GM23338 (cell line): ENCODE measurements at regions not wholly inside any gene's neighbourhood (a gene's known extent, or its start where the extent isn't known, plus 50 kb on each side); places are given as distances from the start of the nearest gene placed in this dataset.

Experiments used
- ATAC-seq: fragments of 200-7000 bp; cut with Tn5 transposase; 3 replicates; pipeline ENCODE4 v1.9.1; 2020
- DNase-seq: peaks from one replicate; pipeline ENCODE4 v3.0.0-alpha.2; 2015; ENCODE audit warnings: low spot score
- H2AFZ ChIP-seq: fragments of 200-600 bp; sonication (generic); 2 replicates; pipeline ENCODE4 v1.8.0; 2016; ENCODE audit warnings: antibody characterized with exemption, mild to moderate bottlenecking, moderate library complexity
- H3F3A ChIP-seq: fragments of 200-600 bp; sonication (generic); replicated peaks from 2 replicates; pipeline ENCODE4 v1.8.0; 2017; ENCODE audit warnings: antibody characterized with exemption, mixed run types, low read depth
- H3K27ac ChIP-seq: fragments of 200-600 bp; sonication (generic); 2 replicates; pipeline ENCODE4 v1.6.1; 2016; ENCODE audit warnings: low read depth
- H3K27me3 ChIP-seq: fragments of 200-600 bp; sonication (generic); 2 replicates; pipeline ENCODE4 v1.8.0; 2016; ENCODE audit warnings: mild to moderate bottlenecking, mixed run types, moderate library complexity; ENCODE audit not compliant: insufficient read depth
- H3K36me3 ChIP-seq: fragments of 200-600 bp; sonication (generic); 2 replicates; pipeline ENCODE4 v1.8.0; 2016; ENCODE audit warnings: mild to moderate bottlenecking; ENCODE audit not compliant: insufficient read depth
- H3K4me1 ChIP-seq: fragments of 200-600 bp; sonication (generic); 2 replicates; pipeline ENCODE4 v1.8.0; 2016; ENCODE audit warnings: mild to moderate bottlenecking, moderate library complexity; ENCODE audit not compliant: insufficient read depth
- H3K4me2 ChIP-seq: fragments of 200-600 bp; sonication (generic); 2 replicates; pipeline ENCODE4 v1.7.1; 2017; ENCODE audit warnings: mixed run types
- H3K4me3 ChIP-seq: fragments of 200-600 bp; sonication (generic); 2 replicates; pipeline ENCODE4 v1.6.1; 2016; ENCODE audit warnings: mixed run types
- H3K79me2 ChIP-seq: fragments of 200-600 bp; sonication (generic); replicated peaks from 2 replicates; pipeline ENCODE4 v1.8.0; 2017; ENCODE audit warnings: mild to moderate bottlenecking; ENCODE audit not compliant: insufficient read depth
- H3K9me2 ChIP-seq: fragments of 200-600 bp; sonication (generic); 2 replicates; pipeline ENCODE4 v1.8.0; 2017; ENCODE audit not compliant: insufficient read depth
- H4K20me1 ChIP-seq: fragments of 200-600 bp; sonication (generic); replicated peaks from 2 replicates; pipeline ENCODE4 v1.8.0; 2017; ENCODE audit warnings: mild to moderate bottlenecking; ENCODE audit not compliant: insufficient read depth
- H3K27ac Mint-ChIP-seq: 2 replicates; pipeline ENCODE4 v1.8.0; 2020; ENCODE audit warnings: inconsistent platforms, mild to moderate bottlenecking, moderate library complexity, mixed read lengths
- H3K27me3 Mint-ChIP-seq: 3 replicates; pipeline ENCODE4 v1.8.0; 2022; ENCODE audit warnings: low read depth, mild to moderate bottlenecking, moderate library complexity, mixed read lengths, inconsistent platforms; ENCODE audit not compliant: insufficient read depth, poor library complexity
- H3K36me3 Mint-ChIP-seq: 3 replicates; pipeline ENCODE4 v1.8.0; 2021; ENCODE audit warnings: low read depth, mild to moderate bottlenecking, inconsistent platforms, moderate library complexity, mixed read lengths
- H3K4me1 Mint-ChIP-seq: 3 replicates; pipeline ENCODE4 v1.8.0; 2020; ENCODE audit warnings: mild to moderate bottlenecking, inconsistent platforms, mixed read lengths
- H3K4me3 Mint-ChIP-seq: 3 replicates; pipeline ENCODE4 v1.8.0; 2021; ENCODE audit warnings: moderate library complexity, mild to moderate bottlenecking, inconsistent platforms, mixed read lengths
- H3K9me3 Mint-ChIP-seq: 3 replicates; pipeline ENCODE4 v1.8.0; 2020; ENCODE audit warnings: moderate library complexity, mild to moderate bottlenecking, inconsistent platforms, mixed read lengths
- CREB1 ChIP-seq: fragments of 250-450 bp; sonication (Bioruptor Pico); IDR thresholded peaks from 2 replicates; pipeline ENCODE4 v1.5.0; 2020; ENCODE audit warnings: low read depth, mild to moderate bottlenecking, moderate library complexity
- ETS1 ChIP-seq: IDR thresholded peaks from 2 replicates; pipeline ENCODE4 v1.6.1; 2016; ENCODE audit warnings: antibody characterized with exemption
- EZH2phosphoT487 ChIP-seq: fragments of 200-600 bp; sonication (generic); IDR thresholded peaks from one replicate; pipeline ENCODE4 v1.8.1; 2018; ENCODE audit warnings: antibody characterized with exemption; ENCODE audit not compliant: unreplicated experiment
- JUNB ChIP-seq: IDR thresholded peaks from one replicate; pipeline ENCODE4 v1.6.1; 2016; ENCODE audit warnings: antibody characterized with exemption; ENCODE audit not compliant: unreplicated experiment
- NANOG ChIP-seq: IDR thresholded peaks from 2 replicates; pipeline ENCODE4 v1.6.1; 2016; ENCODE audit warnings: antibody characterized with exemption, borderline replicate concordance
- ZNF331 ChIP-seq: fragments of 250-450 bp; sonication (Bioruptor Pico); IDR thresholded peaks from 2 replicates; pipeline ENCODE4 v1.5.0; 2020; ENCODE audit warnings: low read depth, mild to moderate bottlenecking, moderate library complexity
- ZNF462 ChIP-seq: fragments of 250-450 bp; sonication (Bioruptor Pico); IDR thresholded peaks from 2 replicates; pipeline ENCODE4 v1.5.0; 2020; ENCODE audit warnings: mild to moderate bottlenecking, moderate library complexity
- TF ChIP-seq, protein P1 (sequence below), 2 experiments: fragments of 200-600 bp in 1 of 2; sonication (generic) in 1 of 2; conservative IDR thresholded peaks; 2 replicates each; pipeline versions ENCODE4 v1.5.1 to v1.6.1; 2016 to 2017; ENCODE audit warnings: antibody characterized with exemption in 2 of 2, low read depth in 2 of 2, mild to moderate bottlenecking in 2 of 2, moderate library complexity in 1 of 2

DNA sequence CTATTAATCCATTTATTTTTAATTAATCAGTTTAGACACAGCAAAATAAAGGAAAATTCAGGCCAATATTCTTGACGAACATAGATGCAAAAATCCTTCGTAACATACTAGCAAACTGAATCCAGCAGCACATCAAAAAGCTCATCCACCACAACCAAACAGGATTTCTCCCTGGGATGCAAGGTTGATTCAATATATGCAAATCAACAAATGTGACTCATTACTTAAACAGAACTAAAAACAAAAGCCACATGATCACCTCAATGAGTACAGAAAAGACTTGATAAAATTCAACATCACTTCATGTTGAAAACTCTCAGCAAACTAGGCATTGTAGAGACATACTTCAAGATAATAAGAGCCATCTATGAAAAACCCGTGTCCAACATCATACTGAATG is 364.1 kb upstream of the THBS1 start:
- Histone ChIP-seq H3F3A (no peaks in the 10 kb centered on the region), H3K4me2 (no peak overlapping the region), H3K4me3 (no peak overlapping the region), H3K27ac (no peak overlapping the region), H3K9me2 (peaks cover 4% of the 10 kb centered on the region), H3K79me2 (no peaks in the 10 kb centered on the region), H4K20me1 (no peaks in the 10 kb centered on the region), H2AFZ (no peak overlapping the region), H3K4me1 (peaks cover 9% of the 10 kb centered on the region; the same call in 1 of the 2 replicates), H3K36me3 (no peaks in the 10 kb centered on the region), H3K27me3 (no peaks in the 10 kb centered on the region)
- ATAC-seq: no peak
- H3K36me3 Mint-ChIP-seq: peaks cover 11% of the 10 kb centered on the region; the same call in 2 of the 3 replicates
- no peaks in the 10 kb centered on the region for H3K27me3 Mint-ChIP-seq
- no peak overlapping the region for H3K4me3 Mint-ChIP-seq
- H3K4me1 Mint-ChIP-seq: peaks cover 21% of the 10 kb centered on the region
- H3K27ac Mint-ChIP-seq: no peak overlapping the region
- DNase-seq: no peak
- no peak for TF ChIP-seq EZH2phosphoT487
- TF ChIP-seq JUNB: no peak
- TF ChIP-seq, protein P1, sequence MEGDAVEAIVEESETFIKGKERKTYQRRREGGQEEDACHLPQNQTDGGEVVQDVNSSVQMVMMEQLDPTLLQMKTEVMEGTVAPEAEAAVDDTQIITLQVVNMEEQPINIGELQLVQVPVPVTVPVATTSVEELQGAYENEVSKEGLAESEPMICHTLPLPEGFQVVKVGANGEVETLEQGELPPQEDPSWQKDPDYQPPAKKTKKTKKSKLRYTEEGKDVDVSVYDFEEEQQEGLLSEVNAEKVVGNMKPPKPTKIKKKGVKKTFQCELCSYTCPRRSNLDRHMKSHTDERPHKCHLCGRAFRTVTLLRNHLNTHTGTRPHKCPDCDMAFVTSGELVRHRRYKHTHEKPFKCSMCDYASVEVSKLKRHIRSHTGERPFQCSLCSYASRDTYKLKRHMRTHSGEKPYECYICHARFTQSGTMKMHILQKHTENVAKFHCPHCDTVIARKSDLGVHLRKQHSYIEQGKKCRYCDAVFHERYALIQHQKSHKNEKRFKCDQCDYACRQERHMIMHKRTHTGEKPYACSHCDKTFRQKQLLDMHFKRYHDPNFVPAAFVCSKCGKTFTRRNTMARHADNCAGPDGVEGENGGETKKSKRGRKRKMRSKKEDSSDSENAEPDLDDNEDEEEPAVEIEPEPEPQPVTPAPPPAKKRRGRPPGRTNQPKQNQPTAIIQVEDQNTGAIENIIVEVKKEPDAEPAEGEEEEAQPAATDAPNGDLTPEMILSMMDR (conservative IDR thresholded peaks at IDR 0.05; ENCODE audit: low read depth in 2 of 2): no peak
- TF ChIP-seq ZNF331 (CRISPR knock-in tag): no peak
- TF ChIP-seq NANOG: no peak
- TF ChIP-seq ZNF462 (CRISPR knock-in tag): no peak
- TF ChIP-seq ETS1: no peak
- no peak for TF ChIP-seq CREB1 (CRISPR knock-in tag)
- H3K9me3 Mint-ChIP-seq: peaks cover 10% of the 10 kb centered on the region
